NCI-H2029 treated with DMSO at 0.1 percent for 48 hours (cell line): ENCODE measurements at regions not wholly inside any gene's neighbourhood (a gene's known extent, or its start where the extent isn't known, plus 50 kb on each side); places are given as distances from the start of the nearest gene placed in this dataset.

Experiments used
- DNase-seq: peaks from one replicate; lab custom pipeline; 2025; lab: John Stamatoyannopoulos, UW

- DNase-seq = no peak
Measured at GRCh38 chr5:142378737-142379634, 54.2 kb upstream of the SPRY4 start.

- DNase-seq = no peak
Measured at GRCh38 chr5:142375944-142376411, 51.2 kb upstream of the SPRY4 start.
